HG02852 (cell line): ENCODE measurements at regions not wholly inside any gene's neighbourhood (a gene's known extent, or its start where the extent isn't known, plus 50 kb on each side); places are given as distances from the start of the nearest gene placed in this dataset.

Experiments used
- ATAC-seq: cut with Tn5 transposase; IDR thresholded peaks from one replicate; pipeline ENCODE4 v1.9.1; 2021; ENCODE audit warnings: mild to moderate bottlenecking, moderate library complexity; ENCODE audit not compliant: unreplicated experiment

GRCh38 chr3:81439108-81439507 is 322.3 kb downstream of the GBE1 start:
- no peak for ATAC-seq

- ATAC-seq = no peak
These were observed 323.8 kb downstream of the GBE1 start for GRCh38 chr3:81437683-81438082.

- no peak for ATAC-seq
These were observed 325.3 kb downstream of the GBE1 start for GRCh38 chr3:81436182-81436581.

GRCh38 chr3:81435050-81435449 is 326.4 kb downstream of the GBE1 start:
- ATAC-seq = no peak

- ATAC-seq = no peak
These were observed 327.3 kb downstream of the GBE1 start for GRCh38 chr3:81434161-81434560.

GRCh38 chr3:81433675-81434074 is 327.8 kb downstream of the GBE1 start:
- no peak for ATAC-seq

- no peak for ATAC-seq
These were observed 329.0 kb downstream of the GBE1 start for GRCh38 chr3:81432456-81432855.

GRCh38 chr3:81426826-81427577 is 334.4 kb downstream of the GBE1 start:
- ATAC-seq = no peak

GRCh38 chr3:81425198-81425868 is 336.1 kb downstream of the GBE1 start:
- ATAC-seq = no peak

- ATAC-seq = no peak
These were observed 342.2 kb downstream of the GBE1 start for GRCh38 chr3:81419228-81419627.

GRCh38 chr3:81416812-81417211 is 344.6 kb downstream of the GBE1 start:
- ATAC-seq = no peak

- no peak for ATAC-seq
These were observed 355.1 kb downstream of the GBE1 start for GRCh38 chr3:81406318-81406717.

GRCh38 chr3:81395739-81396513 is 365.5 kb downstream of the GBE1 start:
- no peak for ATAC-seq

- ATAC-seq = no peak
These were observed 366.6 kb downstream of the GBE1 start for GRCh38 chr3:81394651-81395524.

- no peak for ATAC-seq
These were observed 368.2 kb downstream of the GBE1 start for GRCh38 chr3:81393251-81393650.

GRCh38 chr3:81390796-81391195 is 370.6 kb downstream of the GBE1 start:
- ATAC-seq = no peak

GRCh38 chr3:81388191-81388590 is 373.3 kb downstream of the GBE1 start:
- no peak for ATAC-seq

GRCh38 chr3:81382470-81382869 is 379.0 kb downstream of the GBE1 start:
- no peak for ATAC-seq

- no peak for ATAC-seq
These were observed 381.2 kb downstream of the GBE1 start for GRCh38 chr3:81380234-81380633.

- no peak for ATAC-seq
These were observed 382.7 kb downstream of the GBE1 start for GRCh38 chr3:81378552-81379293.
